Thoracic aorta (tissue), 2 donors: ENCODE measurements at regions not wholly inside any gene's neighbourhood (a gene's known extent, or its start where the extent isn't known, plus 50 kb on each side); places are given as distances from the start of the nearest gene placed in this dataset.
"Not testable (repeated sequence)": the region's sequence is repeated elsewhere in the genome, so short reads cannot be mapped to it uniquely, and the experiment has no call there.

ENCODE experiments used
- ATAC-seq: fragments of 150-250 bp; one replicate; pipeline ENCODE4 v1.8.0; 2017; ENCODE audit warnings: low read depth; ENCODE audit not compliant: insufficient number of reproducible peaks, low FRiP score
- DNase-seq: peaks from one replicate; pipeline ENCODE4 v3.0.0-alpha.2; 2020; ENCODE audit warnings: low spot score
- H3K27ac ChIP-seq, 2 donors: fragments of 200-600 bp; sonication (generic); 1 replicate in 1 of 2; 2 replicates in 1 of 2; pipeline ENCODE4 v1.5.1; 2016; ENCODE audit warnings: mild to moderate bottlenecking in 2 of 2, moderate library complexity in 2 of 2
- H3K27me3 ChIP-seq: fragments of 200-600 bp; sonication (generic); replicated peaks from 2 replicates; pipeline ENCODE4 v1.6.0; 2016; ENCODE audit warnings: mild to moderate bottlenecking; ENCODE audit not compliant: insufficient read depth
- H3K36me3 ChIP-seq: fragments of 200-600 bp; sonication (generic); one replicate; pipeline ENCODE4 v1.5.1; 2016
- H3K4me1 ChIP-seq, 2 donors: fragments of 200-600 bp; sonication (generic); 1 replicate in 1 of 2; 2 replicates in 1 of 2; pipeline versions ENCODE4 v1.5.1 to v1.6.0; 2016; ENCODE audit warnings: low read depth in 2 of 2, mild to moderate bottlenecking in 1 of 2; ENCODE audit not compliant: control insufficient read depth in 1 of 2
- H3K4me3 ChIP-seq: fragments of 200-600 bp; sonication (generic); 2 replicates; pipeline ENCODE4 v1.5.1; 2016; ENCODE audit warnings: mild to moderate bottlenecking
- H3K9me3 ChIP-seq: fragments of 200-600 bp; sonication (generic); 2 replicates; pipeline ENCODE4 v1.5.1; 2016
- CTCF ChIP-seq: fragments of 200-600 bp; sonication (generic); IDR thresholded peaks from one replicate; pipeline ENCODE4 v1.5.1; 2019; ENCODE audit warnings: antibody characterized with exemption

- H3K36me3 ChIP-seq: no peaks in the 10 kb centered on the region
- DNase-seq (no peak), ATAC-seq (no peak)
- no peak overlapping the region for H3K4me3 ChIP-seq
- no peaks in the 10 kb centered on the region for H3K9me3 ChIP-seq
- no peaks in the 10 kb centered on the region for H3K4me1 ChIP-seq
- no peak overlapping the region for H3K27ac ChIP-seq
- TF ChIP-seq CTCF: no peak
- H3K27me3 ChIP-seq: no peaks in the 10 kb centered on the region
Measured at GRCh38 chr3:75193797-75194196, 470.3 kb upstream of the FRG2C start.

GRCh38 chr3:75214332-75214731 lies 449.8 kb upstream of the FRG2C start:
- H3K27ac ChIP-seq, ATAC-seq, H3K4me3 ChIP-seq, H3K9me3 ChIP-seq, H3K4me1 ChIP-seq, H3K36me3 ChIP-seq, DNase-seq, H3K27me3 ChIP-seq: not testable (repeated sequence)

- Histone ChIP-seq H3K27me3 (no peaks in the 10 kb centered on the region), H3K27ac (no peak overlapping the region), H3K4me3 (no peak overlapping the region), H3K9me3 (no peaks in the 10 kb centered on the region), H3K36me3 (no peaks in the 10 kb centered on the region), H3K4me1 (no peaks in the 10 kb centered on the region)
- ATAC-seq: no peak
- no peak for DNase-seq
- TF ChIP-seq CTCF: no peak
Measured at GRCh38 chr3:75218577-75218976, 445.6 kb upstream of the FRG2C start.

GRCh38 chr3:75220932-75221331 lies 443.2 kb upstream of the FRG2C start:
- no peak for TF ChIP-seq CTCF
- no peaks in the 10 kb centered on the region for H3K27me3 ChIP-seq
- no peaks in the 10 kb centered on the region for H3K4me1 ChIP-seq
- no peak for DNase-seq
- no peak for ATAC-seq
- no peaks in the 10 kb centered on the region for H3K36me3 ChIP-seq
- H3K4me3 ChIP-seq: no peak overlapping the region
- no peaks in the 10 kb centered on the region for H3K9me3 ChIP-seq
- H3K27ac ChIP-seq: no peak overlapping the region

GRCh38 chr3:75224412-75224811 lies 439.7 kb upstream of the FRG2C start:
- Histone ChIP-seq H3K27me3 (no peaks in the 10 kb centered on the region), H3K9me3 (no peaks in the 10 kb centered on the region)
- no peak for ATAC-seq

More at GRCh38 chr3:75224412-75224811, 439.7 kb upstream of the FRG2C start:
- Histone ChIP-seq H3K4me1 (no peaks in the 10 kb centered on the region), H3K4me3 (no peak overlapping the region), H3K36me3 (no peaks in the 10 kb centered on the region), H3K27ac (no peak overlapping the region)
- no peak for TF ChIP-seq CTCF
- no peak for DNase-seq
